Activated naive CD4-positive, alpha-beta T cell (primary cell): ENCODE measurements at regions not wholly inside any gene's neighbourhood (a gene's known extent, or its start where the extent isn't known, plus 50 kb on each side); places are given as distances from the start of the nearest gene placed in this dataset.

Experiments
- DNase-seq, 4 experiments: peaks; one replicate each; lab custom pipeline; 2025; lab: John Stamatoyannopoulos, UW

- DNase-seq = no peak
Observed at GRCh38 chr9:7394002-7394774, 405.4 kb downstream of the DMAC1 start.

- DNase-seq = no peak
Observed at GRCh38 chr9:7392148-7392547, 407.4 kb downstream of the DMAC1 start.

- no peak for DNase-seq
Observed at GRCh38 chr9:7388755-7389154, 410.8 kb downstream of the DMAC1 start.

GRCh38 chr9:7387840-7388239 is 411.7 kb downstream of the DMAC1 start:
- no peak for DNase-seq

- no peak for DNase-seq
Observed at GRCh38 chr9:7382304-7382703, 417.3 kb downstream of the DMAC1 start.

GRCh38 chr9:7377489-7377888 is 422.1 kb downstream of the DMAC1 start:
- no peak for DNase-seq

- DNase-seq = no peak
Observed at GRCh38 chr9:7376833-7377232, 422.7 kb downstream of the DMAC1 start.

GRCh38 chr9:7376213-7376612 is 423.4 kb downstream of the DMAC1 start:
- no peak for DNase-seq

GRCh38 chr9:7375013-7375511 is 424.5 kb downstream of the DMAC1 start:
- DNase-seq = no peak

GRCh38 chr9:7370988-7371387 is 428.6 kb downstream of the DMAC1 start:
- DNase-seq = no peak

GRCh38 chr9:7370381-7370780 is 429.2 kb downstream of the DMAC1 start:
- no peak for DNase-seq

- no peak for DNase-seq
Observed at GRCh38 chr9:7369384-7369821, 430.2 kb downstream of the DMAC1 start.

- no peak for DNase-seq
Observed at GRCh38 chr9:7368410-7369292, 430.9 kb downstream of the DMAC1 start.

- no peak for DNase-seq
Observed at GRCh38 chr9:7367726-7368125, 431.9 kb downstream of the DMAC1 start.

GRCh38 chr9:7366121-7366520 is 433.5 kb downstream of the DMAC1 start:
- no peak for DNase-seq

- no peak for DNase-seq
Observed at GRCh38 chr9:7363777-7364477, 435.7 kb downstream of the DMAC1 start.

GRCh38 chr9:7360513-7360912 is 439.1 kb downstream of the DMAC1 start:
- DNase-seq = no peak

GRCh38 chr9:7358876-7359275 is 440.7 kb downstream of the DMAC1 start:
- no peak for DNase-seq

GRCh38 chr9:7354704-7355103 is 444.9 kb downstream of the DMAC1 start:
- DNase-seq = no peak

GRCh38 chr9:7348692-7349091 is 450.9 kb downstream of the DMAC1 start:
- DNase-seq = no peak

- DNase-seq = no peak
Observed at GRCh38 chr9:7347556-7347955, 452.0 kb downstream of the DMAC1 start.

GRCh38 chr9:7346144-7346543 is 453.4 kb downstream of the DMAC1 start:
- DNase-seq = no peak
